ENCODE measurements at regions not wholly inside any gene's neighbourhood (a gene's known extent, or its start where the extent isn't known, plus 50 kb on each side); places are given as distances from the start of the nearest gene placed in this dataset.

DNA sequence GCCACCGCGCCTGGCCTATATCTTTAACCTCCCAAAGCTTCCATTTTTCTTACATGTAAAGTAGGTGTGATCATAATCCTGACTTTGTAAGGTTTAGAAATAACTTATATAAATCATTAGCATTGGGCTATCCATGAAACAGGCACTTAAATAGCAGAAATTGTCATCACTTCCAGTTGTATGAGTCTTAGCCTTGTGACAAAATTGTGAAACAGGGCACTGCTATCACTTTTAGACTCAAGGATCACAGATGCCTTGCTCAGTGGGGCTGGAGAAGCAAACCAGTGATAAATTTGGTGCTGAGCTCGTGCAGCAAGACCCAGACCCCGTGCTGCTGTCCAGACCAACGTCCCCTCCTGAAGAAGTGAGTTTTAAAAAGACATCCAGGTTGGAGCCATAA lies 209.7 kb downstream of the KATNAL1 start:
- ChIA-PET CTCF (interaction anchor here (0.7 kb wide), 1 partner anchor 141 kb away, joined by 9 read pairs; no protein-coding TSS in a partner anchor), POLR2A (ENCODE audit: low non-redundant PET) (no interaction called here)
- no peak for TF ChIP-seq EZH2 (IDR thresholded peaks at IDR 0.05; ENCODE audit: borderline replicate concordance, low read depth, low read length, poor library complexity, severe bottlenecking)
- TF ChIP-seq, protein P1, sequence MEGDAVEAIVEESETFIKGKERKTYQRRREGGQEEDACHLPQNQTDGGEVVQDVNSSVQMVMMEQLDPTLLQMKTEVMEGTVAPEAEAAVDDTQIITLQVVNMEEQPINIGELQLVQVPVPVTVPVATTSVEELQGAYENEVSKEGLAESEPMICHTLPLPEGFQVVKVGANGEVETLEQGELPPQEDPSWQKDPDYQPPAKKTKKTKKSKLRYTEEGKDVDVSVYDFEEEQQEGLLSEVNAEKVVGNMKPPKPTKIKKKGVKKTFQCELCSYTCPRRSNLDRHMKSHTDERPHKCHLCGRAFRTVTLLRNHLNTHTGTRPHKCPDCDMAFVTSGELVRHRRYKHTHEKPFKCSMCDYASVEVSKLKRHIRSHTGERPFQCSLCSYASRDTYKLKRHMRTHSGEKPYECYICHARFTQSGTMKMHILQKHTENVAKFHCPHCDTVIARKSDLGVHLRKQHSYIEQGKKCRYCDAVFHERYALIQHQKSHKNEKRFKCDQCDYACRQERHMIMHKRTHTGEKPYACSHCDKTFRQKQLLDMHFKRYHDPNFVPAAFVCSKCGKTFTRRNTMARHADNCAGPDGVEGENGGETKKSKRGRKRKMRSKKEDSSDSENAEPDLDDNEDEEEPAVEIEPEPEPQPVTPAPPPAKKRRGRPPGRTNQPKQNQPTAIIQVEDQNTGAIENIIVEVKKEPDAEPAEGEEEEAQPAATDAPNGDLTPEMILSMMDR (conservative IDR thresholded peaks at IDR 0.05; ENCODE audit: low read depth, low read length): no peak
- H3K4me1 ChIP-seq (ENCODE audit: insufficient read depth, low read length, poor library complexity, severe bottlenecking): no peaks in the 10 kb centered on the region
- H3K36me3 ChIP-seq (ENCODE audit: insufficient read depth, low read length, poor library complexity, severe bottlenecking): no peaks in the 10 kb centered on the region
- no peak overlapping the region for H3K4me3 ChIP-seq (ENCODE audit: low read depth, low read length, poor library complexity, severe bottlenecking)
- no peak for DNase-seq (ENCODE audit: low spot score)
- intact Hi-C loops (cut with micrococcal nuclease; ENCODE audit: unreplicated experiment): no loop called here
- H3K27me3 ChIP-seq (replicated peaks; ENCODE audit: insufficient read depth, low read depth, low read length, poor library complexity): no peaks in the 10 kb centered on the region
- H3K27ac ChIP-seq (ENCODE audit: low read depth, low read length, poor library complexity, severe bottlenecking): no peak overlapping the region
- H3K9me3 ChIP-seq (ENCODE audit: low read depth, low read length, poor library complexity, severe bottlenecking): no peaks in the 10 kb centered on the region
- no TSS peak for BruUV-seq (replicated peaks)

DNA sequence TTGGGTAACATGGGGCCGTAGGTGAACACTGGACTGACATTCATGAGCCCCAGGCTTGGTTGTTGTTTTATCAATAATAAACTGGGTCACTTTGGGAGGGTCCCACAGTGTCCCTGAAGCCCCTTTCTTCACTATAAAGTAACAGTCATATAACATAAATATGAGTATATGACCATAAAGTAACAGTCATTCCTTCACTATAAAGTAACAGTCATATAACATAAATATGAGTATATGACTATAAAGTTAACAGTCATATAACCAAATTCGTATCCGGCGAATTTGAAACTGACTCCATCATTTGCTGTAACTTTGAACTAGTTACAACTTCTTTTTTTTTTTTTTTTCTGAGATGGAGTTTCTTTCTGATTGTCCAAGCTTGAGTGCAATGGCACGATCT lies 210.3 kb downstream of the KATNAL1 start:
- DNase-seq (ENCODE audit: low spot score): no peak
- H3K27me3 ChIP-seq (replicated peaks; ENCODE audit: insufficient read depth, low read depth, low read length, poor library complexity): no peaks in the 10 kb centered on the region
- TF ChIP-seq EZH2 (IDR thresholded peaks at IDR 0.05; ENCODE audit: borderline replicate concordance, low read depth, low read length, poor library complexity, severe bottlenecking): no peak
- TF ChIP-seq, protein P1 (conservative IDR thresholded peaks at IDR 0.05; ENCODE audit: low read depth, low read length): no peak
- BruUV-seq (replicated peaks): no TSS peak
- ChIA-PET CTCF (interaction anchor here (0.7 kb wide), 1 partner anchor 140 kb away, joined by 9 read pairs; no protein-coding TSS in a partner anchor), POLR2A (ENCODE audit: low non-redundant PET) (no interaction called here)
- H3K4me1 ChIP-seq (ENCODE audit: insufficient read depth, low read length, poor library complexity, severe bottlenecking): no peaks in the 10 kb centered on the region
- H3K4me3 ChIP-seq (ENCODE audit: low read depth, low read length, poor library complexity, severe bottlenecking): no peak overlapping the region
- no peaks in the 10 kb centered on the region for H3K9me3 ChIP-seq (ENCODE audit: low read depth, low read length, poor library complexity, severe bottlenecking)
- no peaks in the 10 kb centered on the region for H3K36me3 ChIP-seq (ENCODE audit: insufficient read depth, low read length, poor library complexity, severe bottlenecking)
- no peak overlapping the region for H3K27ac ChIP-seq (ENCODE audit: low read depth, low read length, poor library complexity, severe bottlenecking)
- intact Hi-C loops (cut with micrococcal nuclease; ENCODE audit: unreplicated experiment): no loop called here

- BruUV-seq (replicated peaks): no TSS peak
- Histone ChIP-seq H3K36me3 (ENCODE audit: insufficient read depth, low read length, poor library complexity, severe bottlenecking) (no peaks in the 10 kb centered on the region), H3K27me3 (replicated peaks; ENCODE audit: insufficient read depth, low read depth, low read length, poor library complexity) (no peaks in the 10 kb centered on the region), H3K9me3 (ENCODE audit: low read depth, low read length, poor library complexity, severe bottlenecking) (no peaks in the 10 kb centered on the region), H3K4me3 (ENCODE audit: low read depth, low read length, poor library complexity, severe bottlenecking) (no peak overlapping the region), H3K27ac (ENCODE audit: low read depth, low read length, poor library complexity, severe bottlenecking) (no peak overlapping the region), H3K4me1 (ENCODE audit: insufficient read depth, low read length, poor library complexity, severe bottlenecking) (no peaks in the 10 kb centered on the region)
- no peak for DNase-seq (ENCODE audit: low spot score)
- TF ChIP-seq, protein P1 (conservative IDR thresholded peaks at IDR 0.05; ENCODE audit: low read depth, low read length): no peak
- TF ChIP-seq EZH2 (IDR thresholded peaks at IDR 0.05; ENCODE audit: borderline replicate concordance, low read depth, low read length, poor library complexity, severe bottlenecking): no peak
- intact Hi-C loops (cut with micrococcal nuclease; ENCODE audit: unreplicated experiment): no loop called here
- ChIA-PET POLR2A (ENCODE audit: low non-redundant PET) (no interaction called here), CTCF (no interaction called here)
These were observed 213.3 kb downstream of the KATNAL1 start for GRCh38 chr13:30094015-30094414.
